Uterus (tissue), 2 donors: ENCODE measurements at regions not wholly inside any gene's neighbourhood (a gene's known extent, or its start where the extent isn't known, plus 50 kb on each side); places are given as distances from the start of the nearest gene placed in this dataset.

Experiments
- POLR2A ChIP-seq, 2 donors: fragments of 450-650 bp; IDR thresholded peaks; one replicate each; pipeline ENCODE4 v1.6.1; 2016; ENCODE audit warnings: antibody characterized with exemption in 2 of 2, mild to moderate bottlenecking in 1 of 2, moderate library complexity in 1 of 2
- TF ChIP-seq, protein P1 (sequence below), 4 experiments: fragments of 200-600 bp in 2 of 4; fragments of 450-650 bp in 2 of 4; sonication (generic) in 2 of 4; IDR thresholded peaks; one replicate each; pipeline ENCODE4 v1.5.1; 2016 to 2019; ENCODE audit warnings: antibody characterized with exemption in 4 of 4, mild to moderate bottlenecking in 2 of 4, moderate library complexity in 1 of 4

DNA sequence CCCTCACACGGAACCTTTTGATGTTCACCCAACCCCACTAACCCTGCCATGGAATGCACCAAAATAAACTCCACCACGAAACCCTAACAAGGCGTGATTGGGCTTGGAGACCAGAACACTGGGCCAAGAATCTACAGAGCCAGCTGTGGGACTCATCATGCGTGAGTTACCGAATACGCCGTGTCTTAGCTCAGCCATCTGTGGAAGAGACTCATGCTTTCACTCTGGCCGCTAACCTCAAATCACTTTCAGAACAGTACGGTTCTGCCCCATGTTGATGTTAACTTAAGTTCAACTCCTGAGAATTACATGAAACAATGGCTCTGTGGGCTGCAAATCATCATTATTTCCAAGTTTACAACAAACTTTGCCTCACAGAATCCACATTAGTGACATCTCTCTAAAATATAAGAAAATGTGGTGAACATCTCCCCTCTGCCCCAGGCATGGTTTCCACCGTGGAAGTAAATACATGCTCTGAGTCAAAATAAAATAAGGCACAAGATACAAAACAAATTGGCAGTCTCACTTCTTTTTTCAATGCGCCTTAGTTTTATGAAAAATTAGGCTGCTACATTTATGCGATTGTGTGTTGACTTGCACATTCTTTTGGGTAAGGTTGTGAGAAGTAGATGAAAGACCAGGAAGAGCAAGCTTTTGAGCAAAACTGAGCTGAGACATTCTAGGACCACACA lies 308.9 kb upstream of the EXOC2 start:
- TF ChIP-seq, protein P1, sequence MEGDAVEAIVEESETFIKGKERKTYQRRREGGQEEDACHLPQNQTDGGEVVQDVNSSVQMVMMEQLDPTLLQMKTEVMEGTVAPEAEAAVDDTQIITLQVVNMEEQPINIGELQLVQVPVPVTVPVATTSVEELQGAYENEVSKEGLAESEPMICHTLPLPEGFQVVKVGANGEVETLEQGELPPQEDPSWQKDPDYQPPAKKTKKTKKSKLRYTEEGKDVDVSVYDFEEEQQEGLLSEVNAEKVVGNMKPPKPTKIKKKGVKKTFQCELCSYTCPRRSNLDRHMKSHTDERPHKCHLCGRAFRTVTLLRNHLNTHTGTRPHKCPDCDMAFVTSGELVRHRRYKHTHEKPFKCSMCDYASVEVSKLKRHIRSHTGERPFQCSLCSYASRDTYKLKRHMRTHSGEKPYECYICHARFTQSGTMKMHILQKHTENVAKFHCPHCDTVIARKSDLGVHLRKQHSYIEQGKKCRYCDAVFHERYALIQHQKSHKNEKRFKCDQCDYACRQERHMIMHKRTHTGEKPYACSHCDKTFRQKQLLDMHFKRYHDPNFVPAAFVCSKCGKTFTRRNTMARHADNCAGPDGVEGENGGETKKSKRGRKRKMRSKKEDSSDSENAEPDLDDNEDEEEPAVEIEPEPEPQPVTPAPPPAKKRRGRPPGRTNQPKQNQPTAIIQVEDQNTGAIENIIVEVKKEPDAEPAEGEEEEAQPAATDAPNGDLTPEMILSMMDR (IDR thresholded peaks at IDR 0.05): no peak
- no peak for TF ChIP-seq POLR2A (IDR thresholded peaks at IDR 0.05)
